Esophagus squamous epithelium (tissue), 5 donors: ENCODE measurements at regions not wholly inside any gene's neighbourhood (a gene's known extent, or its start where the extent isn't known, plus 50 kb on each side); places are given as distances from the start of the nearest gene placed in this dataset.

Experiments
- DNase-seq: peaks from one replicate; lab custom pipeline; 2025; lab: John Stamatoyannopoulos, UW
- H3K27ac ChIP-seq, 4 donors: fragments of 200-600 bp; sonication (generic); one replicate each; pipeline ENCODE4 v1.5.1; 2016 to 2019; ENCODE audit warnings: mild to moderate bottlenecking in 1 of 4
- H3K27me3 ChIP-seq, 4 donors: fragments of 200-600 bp; sonication (generic); 1 replicate in 3 of 4; 2 replicates in 1 of 4; pipeline versions ENCODE4 v1.5.1 to v1.6.0; 2017 to 2021; ENCODE audit warnings: antibody characterized with exemption in 1 of 4
- H3K36me3 ChIP-seq, 3 donors: fragments of 200-600 bp; sonication (generic); one replicate each; pipeline ENCODE4 v1.5.1; 2016 to 2019
- H3K4me1 ChIP-seq, 3 donors: fragments of 200-600 bp; sonication (generic); one replicate each; pipeline ENCODE4 v1.5.1; 2017 to 2019
- H3K4me3 ChIP-seq, 4 donors: fragments of 200-600 bp; sonication (generic); 1 replicate in 3 of 4; 2 replicates in 1 of 4; pipeline ENCODE4 v1.5.1; 2016 to 2019; ENCODE audit warnings: mild to moderate bottlenecking in 2 of 4, moderate library complexity in 1 of 4
- H3K9me3 ChIP-seq, 3 donors: fragments of 200-600 bp; sonication (generic); one replicate each; pipeline ENCODE4 v1.5.1; 2016 to 2019
- POLR2A ChIP-seq, 4 donors: fragments of 450-650 bp; IDR thresholded peaks; one replicate each; pipeline ENCODE4 v1.6.1; 2017; ENCODE audit warnings: antibody characterized with exemption in 4 of 4, mild to moderate bottlenecking in 4 of 4, moderate library complexity in 3 of 4
- WGBS, 2 donors: methylation state at CpG; one replicate each; pipeline ENCODE4 v1.1.5; 2018; 5-methylcytosine and 5-hydroxymethylcytosine counted together
- intact Hi-C: fragments of 100-400 bp; cut with DNase I; formaldehyde crosslinking; loops from one replicate; pipeline ENCODE4 v1.15.0; 2022
- TF ChIP-seq, protein P1 (sequence below), 6 experiments: fragments of 450-650 bp in 4 of 6; fragments of 200-600 bp in 2 of 6; sonication (generic) in 2 of 6; IDR thresholded peaks; one replicate each; pipeline ENCODE4 v1.5.1; 2016 to 2019; ENCODE audit warnings: antibody characterized with exemption in 6 of 6, mild to moderate bottlenecking in 4 of 6, moderate library complexity in 4 of 6
- donor health status: DM: yes; HTN: yes; CAD: no.

DNA sequence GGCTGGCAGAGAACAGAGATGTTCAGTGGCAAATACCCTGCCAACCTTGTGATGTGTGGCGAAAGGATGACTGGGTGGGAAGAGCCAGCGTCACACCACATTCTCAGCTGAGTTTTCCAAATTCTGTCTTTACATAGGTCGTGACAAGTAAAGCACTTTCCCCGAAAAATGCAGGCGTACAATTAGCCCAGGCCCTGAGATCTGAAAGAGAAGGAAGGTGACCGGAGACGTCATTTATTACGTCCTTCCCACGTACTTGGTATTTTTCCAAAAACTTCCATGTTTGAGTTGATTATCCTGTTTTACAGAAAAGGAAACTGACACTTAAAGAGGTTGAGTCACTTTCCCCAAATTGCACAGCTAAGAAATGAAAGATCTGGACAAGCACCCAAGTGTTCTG is 413.3 kb downstream of the PRDM2 start:
- intact Hi-C loops: no loop called here
- DNase-seq: no peak

GRCh38 chr1:14113841-14114567 is 414.0 kb downstream of the PRDM2 start:
- Histone ChIP-seq H3K27ac (peak overlapping the region in 1 of 4 donors; percentile 6), H3K4me3 (no peak overlapping the region), H3K4me1 (peaks cover 0 to 19% (median 10%) of the 10 kb centered on the region in 3 donors), H3K27me3 (no peaks in the 10 kb centered on the region), H3K36me3 (no peaks in the 10 kb centered on the region), H3K9me3 (no peaks in the 10 kb centered on the region)
- intact Hi-C loops: no loop called here
- 51 to 56% methylated on average over 8 of the region's 15 CpGs for WGBS, 2 donors
- no peak for DNase-seq
- TF ChIP-seq POLR2A (IDR thresholded peaks at IDR 0.05): no peak
- TF ChIP-seq, protein P1, sequence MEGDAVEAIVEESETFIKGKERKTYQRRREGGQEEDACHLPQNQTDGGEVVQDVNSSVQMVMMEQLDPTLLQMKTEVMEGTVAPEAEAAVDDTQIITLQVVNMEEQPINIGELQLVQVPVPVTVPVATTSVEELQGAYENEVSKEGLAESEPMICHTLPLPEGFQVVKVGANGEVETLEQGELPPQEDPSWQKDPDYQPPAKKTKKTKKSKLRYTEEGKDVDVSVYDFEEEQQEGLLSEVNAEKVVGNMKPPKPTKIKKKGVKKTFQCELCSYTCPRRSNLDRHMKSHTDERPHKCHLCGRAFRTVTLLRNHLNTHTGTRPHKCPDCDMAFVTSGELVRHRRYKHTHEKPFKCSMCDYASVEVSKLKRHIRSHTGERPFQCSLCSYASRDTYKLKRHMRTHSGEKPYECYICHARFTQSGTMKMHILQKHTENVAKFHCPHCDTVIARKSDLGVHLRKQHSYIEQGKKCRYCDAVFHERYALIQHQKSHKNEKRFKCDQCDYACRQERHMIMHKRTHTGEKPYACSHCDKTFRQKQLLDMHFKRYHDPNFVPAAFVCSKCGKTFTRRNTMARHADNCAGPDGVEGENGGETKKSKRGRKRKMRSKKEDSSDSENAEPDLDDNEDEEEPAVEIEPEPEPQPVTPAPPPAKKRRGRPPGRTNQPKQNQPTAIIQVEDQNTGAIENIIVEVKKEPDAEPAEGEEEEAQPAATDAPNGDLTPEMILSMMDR (IDR thresholded peaks at IDR 0.05): peak in 5 of 6 experiments; percentile 52 to 88 (median 68)

More for the DNA sequence above, 413.3 kb downstream of the PRDM2 start:
- Histone ChIP-seq H3K27me3 (no peaks in the 10 kb centered on the region), H3K36me3 (no peaks in the 10 kb centered on the region), H3K4me1 (peaks cover 2 to 26% (median 10%) of the 10 kb centered on the region in 3 donors), H3K4me3 (no peak overlapping the region), H3K27ac (peak overlapping the region in 1 of 4 donors; percentile 6), H3K9me3 (no peaks in the 10 kb centered on the region)
- TF ChIP-seq, protein P1 (IDR thresholded peaks at IDR 0.05): no peak
- TF ChIP-seq POLR2A (IDR thresholded peaks at IDR 0.05): no peak
- 45 to 74% methylated on average over 7 to 9 of the region's 9 CpGs for WGBS, 2 donors

- 43 to 50% methylated on average over 3 to 4 of the region's 4 CpGs for WGBS, 2 donors
- H3K9me3 ChIP-seq: peaks cover 0 to 4% (median 0%) of the 10 kb centered on the region in 3 donors
- H3K36me3 ChIP-seq: no peaks in the 10 kb centered on the region
- TF ChIP-seq, protein P1 (IDR thresholded peaks at IDR 0.05): no peak
- no peak for TF ChIP-seq POLR2A (IDR thresholded peaks at IDR 0.05)
- peaks cover 0 to 4% (median 0%) of the 10 kb centered on the region in 4 donors for H3K27me3 ChIP-seq
- peaks cover 0 to 19% (median 10%) of the 10 kb centered on the region in 3 donors for H3K4me1 ChIP-seq
- DNase-seq: no peak
- intact Hi-C loops: no loop called here
- no peak overlapping the region for H3K27ac ChIP-seq
- no peak overlapping the region for H3K4me3 ChIP-seq
These were observed 416.0 kb downstream of the PRDM2 start for GRCh38 chr1:14115976-14116375.

DNA sequence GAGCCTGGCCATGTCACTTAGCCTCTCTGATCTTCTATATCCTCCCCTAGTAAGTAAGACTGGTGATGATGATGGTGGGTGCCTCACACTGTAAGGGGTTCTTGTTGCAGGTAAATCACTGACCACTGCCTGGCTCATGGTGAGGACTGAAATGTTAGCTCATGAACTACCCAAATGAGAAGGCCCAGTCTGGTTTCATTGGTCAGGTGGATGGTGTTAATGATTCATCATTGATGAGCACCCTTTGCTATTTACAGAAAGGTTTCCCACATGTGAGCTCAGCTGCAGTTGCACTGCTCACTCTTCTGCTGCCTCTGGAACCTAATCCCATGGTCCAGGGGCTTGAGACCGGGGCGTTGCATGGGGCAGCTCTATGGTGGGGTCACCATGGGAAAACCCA is 417.7 kb downstream of the PRDM2 start:
- H3K4me1 ChIP-seq: peaks cover 0 to 15% (median 10%) of the 10 kb centered on the region in 3 donors
- 83 to 88% methylated on average over 2 of the region's 2 CpGs for WGBS, 2 donors
- peaks cover 0 to 4% (median 0%) of the 10 kb centered on the region in 4 donors for H3K27me3 ChIP-seq
- H3K27ac ChIP-seq: no peak overlapping the region
- H3K36me3 ChIP-seq: no peaks in the 10 kb centered on the region
- TF ChIP-seq POLR2A (IDR thresholded peaks at IDR 0.05): no peak
- H3K9me3 ChIP-seq: peaks cover 0 to 4% (median 0%) of the 10 kb centered on the region in 3 donors
- H3K4me3 ChIP-seq: no peak overlapping the region
- no peak for DNase-seq
- intact Hi-C loops: no loop called here

DNA sequence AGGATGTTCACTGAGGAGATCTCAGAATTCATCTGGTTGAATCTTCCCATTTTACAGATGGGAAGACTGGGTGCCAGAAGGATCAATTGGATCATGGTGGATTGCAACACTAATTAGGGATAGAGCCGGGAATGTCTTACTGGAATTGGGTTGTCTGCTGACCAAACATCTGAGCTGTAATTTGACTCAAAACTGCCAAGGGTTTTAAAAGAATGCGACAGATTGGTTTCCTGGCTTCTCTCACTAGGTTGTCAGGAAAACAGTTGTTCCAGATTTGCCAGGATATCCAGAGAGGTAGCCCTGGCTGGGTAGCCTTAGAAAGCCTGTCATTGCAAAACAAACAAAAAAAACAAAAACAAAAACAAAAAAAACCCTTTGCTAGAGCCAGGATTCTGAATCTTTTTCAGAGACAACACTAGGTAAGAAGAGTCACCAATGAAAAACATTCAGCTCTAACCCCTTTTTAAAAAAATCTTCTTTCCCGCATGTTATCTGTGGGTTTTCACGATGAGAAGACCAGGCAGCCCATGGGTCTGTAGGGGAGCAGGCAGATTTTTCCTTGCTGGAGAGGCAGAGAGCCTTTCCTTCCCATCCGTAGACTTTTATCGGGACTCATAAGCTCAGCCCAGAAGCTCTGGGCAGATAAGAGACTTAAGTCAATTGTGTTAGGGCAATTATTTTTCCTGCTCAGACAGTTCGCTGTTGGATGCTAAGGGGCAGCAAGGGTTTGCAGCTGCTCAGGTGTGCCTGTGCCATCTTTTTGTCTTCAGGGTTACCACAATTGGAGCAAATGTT is 418.9 kb downstream of the PRDM2 start:
- WGBS, 2 donors: 56 to 83% methylated on average over 6 to 7 of the region's 7 CpGs
- no peak overlapping the region for H3K27ac ChIP-seq
- H3K4me3 ChIP-seq: no peak overlapping the region
- H3K27me3 ChIP-seq: peaks cover 0 to 4% (median 0%) of the 10 kb centered on the region in 4 donors
- no peak for TF ChIP-seq POLR2A (IDR thresholded peaks at IDR 0.05)
- TF ChIP-seq, protein P1 (IDR thresholded peaks at IDR 0.05): no peak
- peaks cover 0 to 4% (median 0%) of the 10 kb centered on the region in 3 donors for H3K9me3 ChIP-seq
- H3K4me1 ChIP-seq: peaks cover 0 to 4% (median 4%) of the 10 kb centered on the region in 3 donors
- no peak for DNase-seq
- intact Hi-C loops: no loop called here
- no peaks in the 10 kb centered on the region for H3K36me3 ChIP-seq
